ENCODE measurements at regions not wholly inside any gene's neighbourhood (a gene's known extent, or its start where the extent isn't known, plus 50 kb on each side); places are given as distances from the start of the nearest gene placed in this dataset.

- TF ChIP-seq CTCF (IDR thresholded peaks at IDR 0.05; ENCODE audit: low read depth, low read length, poor library complexity, severe bottlenecking) (no peak), EZH2phosphoT487 (IDR thresholded peaks at IDR 0.05; ENCODE audit: borderline replicate concordance, low read length) (no peak)
These were observed 132.8 kb upstream of the TAF11L2 start for GRCh38 chr5:17364987-17365810.

Data from DOHH2 (cell line).